GM18867 (cell line): ENCODE measurements at regions not wholly inside any gene's neighbourhood (a gene's known extent, or its start where the extent isn't known, plus 50 kb on each side); places are given as distances from the start of the nearest gene placed in this dataset.

ENCODE experiments used
- ATAC-seq: cut with Tn5 transposase; IDR thresholded peaks from one replicate; pipeline ENCODE4 v1.9.1; 2021; ENCODE audit warnings: mild to moderate bottlenecking, moderate library complexity; ENCODE audit not compliant: unreplicated experiment

DNA sequence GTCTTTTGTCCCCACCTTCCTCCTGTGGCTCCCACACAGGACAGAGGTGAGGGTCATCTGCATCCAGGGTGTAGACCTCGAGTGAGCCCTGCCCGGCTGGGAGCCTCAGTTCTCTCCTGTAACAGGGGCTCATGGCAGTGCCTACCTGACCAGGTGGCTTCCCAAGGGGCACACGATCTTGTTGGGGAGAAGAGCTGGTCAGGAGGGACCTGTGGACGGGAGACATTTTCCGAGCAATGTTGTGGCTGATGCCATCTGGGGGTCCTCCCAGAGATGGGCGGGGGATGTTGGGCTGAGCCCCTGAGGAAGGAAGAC, 51.9 kb downstream of the CEBPB start:
- no peak for ATAC-seq

DNA sequence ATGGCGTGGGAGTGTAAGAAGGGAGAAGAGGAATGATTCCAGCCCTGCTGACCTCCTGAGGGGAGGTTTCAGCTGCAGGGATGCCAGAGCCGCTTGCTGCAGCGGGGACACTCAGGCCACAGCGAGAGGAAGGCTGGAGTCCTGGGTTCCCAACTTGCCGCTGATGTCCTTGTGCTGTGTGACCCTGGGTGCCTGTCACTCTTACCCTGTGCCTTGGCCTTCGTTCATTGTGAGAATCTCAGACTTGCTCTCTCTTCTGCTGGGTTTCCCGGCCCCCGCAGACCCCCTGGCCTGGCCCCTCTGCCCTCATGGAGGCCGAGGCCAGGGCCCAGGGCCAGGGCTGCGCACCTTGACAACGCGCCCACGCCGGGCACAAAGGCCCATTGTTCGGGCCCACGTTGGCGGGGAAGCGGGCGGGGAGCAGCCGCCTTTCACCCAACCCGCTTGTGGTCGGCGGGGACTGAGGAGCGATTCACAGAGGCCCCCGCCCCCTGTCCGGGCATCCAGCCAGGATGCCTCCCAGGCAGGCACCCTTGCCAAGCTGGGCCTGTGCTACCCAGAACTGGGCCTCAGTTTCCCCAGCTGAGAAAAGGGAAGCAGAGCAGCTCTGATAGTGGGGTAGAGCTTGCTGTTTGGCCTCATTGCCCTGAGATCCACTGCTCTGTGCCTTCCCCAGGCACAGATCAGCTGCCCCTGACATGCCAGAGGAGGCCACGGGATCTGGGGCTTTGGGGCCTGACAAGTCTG, 52.4 kb downstream of the CEBPB start:
- no peak for ATAC-seq

DNA sequence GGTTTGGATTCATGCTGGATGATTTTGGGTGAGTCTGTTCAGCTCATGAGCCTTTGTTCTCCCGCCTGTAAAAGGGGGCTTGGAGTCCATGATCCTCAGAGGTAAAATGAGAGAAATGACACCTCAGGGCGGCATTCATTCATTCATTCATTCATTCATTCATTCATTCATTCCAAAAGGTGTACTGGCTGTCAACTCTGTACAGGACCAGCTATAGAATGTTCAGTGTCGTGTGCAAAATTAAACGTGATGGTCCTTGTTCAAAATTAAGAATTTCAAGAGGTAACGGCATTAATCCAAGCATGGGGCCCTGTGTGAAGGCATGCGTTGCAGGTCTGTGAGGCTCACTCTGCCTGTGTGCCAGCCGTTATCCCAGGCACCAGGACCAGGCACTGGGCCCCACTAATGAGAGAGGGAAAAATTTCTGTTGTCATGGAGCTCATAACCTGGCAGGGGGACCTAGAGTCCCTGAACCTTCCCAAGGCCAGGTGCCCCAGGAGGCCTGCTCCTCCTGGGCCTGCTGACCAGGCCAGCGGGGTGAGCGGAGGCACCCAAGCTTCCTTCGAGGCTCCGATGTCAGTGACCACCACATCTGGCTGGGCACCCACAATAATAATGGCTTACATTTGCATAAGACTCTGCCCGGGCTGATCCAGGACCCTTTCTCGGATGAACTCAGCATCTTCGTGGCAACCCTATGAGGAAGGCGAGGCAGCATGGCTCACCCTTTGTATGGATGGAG, 53.2 kb downstream of the CEBPB start:
- ATAC-seq = no peak

DNA sequence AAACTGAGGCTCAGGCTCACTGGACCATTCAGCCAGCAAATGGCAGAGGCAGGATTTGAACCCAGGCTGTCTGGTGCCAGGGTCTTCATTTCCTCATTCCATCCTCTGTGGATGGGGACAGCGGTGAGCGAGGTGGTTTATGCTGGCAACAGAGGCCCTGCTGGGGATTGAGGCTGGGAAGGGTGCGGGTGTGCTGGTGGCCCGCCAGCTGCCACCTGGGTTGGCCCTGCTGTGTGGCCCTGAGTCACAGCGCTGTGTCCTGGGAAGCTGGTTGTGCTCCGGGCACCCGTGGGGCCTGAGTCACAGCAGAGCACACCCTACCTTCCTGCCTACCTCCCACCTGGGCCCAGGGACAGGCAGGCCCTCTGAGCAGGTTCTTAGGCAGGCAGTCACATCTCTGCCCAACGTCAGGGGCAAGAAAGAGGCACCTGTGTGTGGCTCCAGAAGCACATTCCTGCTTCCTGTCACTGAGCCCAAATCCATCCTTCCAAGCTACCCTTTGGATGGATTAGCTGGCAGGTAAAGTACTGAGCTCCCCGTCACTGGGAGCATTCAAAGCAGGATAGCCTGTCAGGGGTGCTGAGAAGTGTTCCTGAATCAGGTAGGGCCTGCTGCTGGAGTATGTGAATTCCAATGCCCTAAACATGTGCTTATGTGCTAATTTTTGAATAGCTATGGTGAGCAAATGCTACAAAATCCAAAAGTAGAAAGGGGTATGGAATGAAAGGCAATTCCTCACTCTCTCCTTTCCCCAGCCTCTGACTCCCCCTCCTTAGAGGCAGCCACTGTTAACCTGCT, 53.9 kb downstream of the CEBPB start:
- no peak for ATAC-seq

DNA sequence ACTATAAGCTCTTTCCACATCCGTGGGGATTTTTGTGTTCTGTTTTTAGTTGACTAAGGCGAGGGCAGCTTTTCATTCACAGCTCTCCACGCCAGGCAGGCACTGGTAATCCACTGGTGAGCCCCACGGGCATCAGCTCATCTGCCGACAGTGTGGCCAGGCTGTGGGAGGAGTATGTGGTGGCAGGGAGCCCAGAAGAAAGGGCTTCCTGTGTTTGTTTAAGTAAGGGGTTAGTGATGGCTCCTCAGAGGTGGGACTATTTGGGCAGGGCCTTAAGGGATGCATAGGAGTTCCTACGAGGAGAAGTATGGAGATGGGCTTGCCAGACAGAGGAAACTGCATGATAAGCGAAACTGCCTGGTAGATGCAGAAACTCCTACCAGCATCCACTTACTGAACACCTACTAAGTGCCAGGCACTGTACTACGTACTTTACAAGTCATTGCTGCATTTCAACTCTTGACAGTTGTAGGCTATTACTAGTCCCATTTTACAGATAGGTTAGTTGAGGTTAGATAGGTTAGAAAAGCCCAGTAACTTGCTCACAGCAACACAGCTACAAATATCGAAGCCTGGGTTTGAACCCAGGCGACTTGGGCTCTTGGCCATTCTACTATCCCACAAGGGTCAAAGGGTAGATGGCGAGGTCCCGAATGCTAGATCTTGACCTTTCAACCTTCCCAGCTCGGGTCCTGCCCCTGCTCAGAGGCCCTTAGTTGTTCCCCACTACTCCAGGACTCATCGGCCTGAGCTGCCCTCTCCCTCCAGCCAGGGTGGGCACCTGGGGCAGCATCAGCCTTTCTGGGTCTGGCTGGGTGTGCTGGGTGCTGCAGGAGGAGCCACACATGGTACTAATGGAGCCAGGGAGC, 55.1 kb downstream of the CEBPB start:
- no peak for ATAC-seq

DNA sequence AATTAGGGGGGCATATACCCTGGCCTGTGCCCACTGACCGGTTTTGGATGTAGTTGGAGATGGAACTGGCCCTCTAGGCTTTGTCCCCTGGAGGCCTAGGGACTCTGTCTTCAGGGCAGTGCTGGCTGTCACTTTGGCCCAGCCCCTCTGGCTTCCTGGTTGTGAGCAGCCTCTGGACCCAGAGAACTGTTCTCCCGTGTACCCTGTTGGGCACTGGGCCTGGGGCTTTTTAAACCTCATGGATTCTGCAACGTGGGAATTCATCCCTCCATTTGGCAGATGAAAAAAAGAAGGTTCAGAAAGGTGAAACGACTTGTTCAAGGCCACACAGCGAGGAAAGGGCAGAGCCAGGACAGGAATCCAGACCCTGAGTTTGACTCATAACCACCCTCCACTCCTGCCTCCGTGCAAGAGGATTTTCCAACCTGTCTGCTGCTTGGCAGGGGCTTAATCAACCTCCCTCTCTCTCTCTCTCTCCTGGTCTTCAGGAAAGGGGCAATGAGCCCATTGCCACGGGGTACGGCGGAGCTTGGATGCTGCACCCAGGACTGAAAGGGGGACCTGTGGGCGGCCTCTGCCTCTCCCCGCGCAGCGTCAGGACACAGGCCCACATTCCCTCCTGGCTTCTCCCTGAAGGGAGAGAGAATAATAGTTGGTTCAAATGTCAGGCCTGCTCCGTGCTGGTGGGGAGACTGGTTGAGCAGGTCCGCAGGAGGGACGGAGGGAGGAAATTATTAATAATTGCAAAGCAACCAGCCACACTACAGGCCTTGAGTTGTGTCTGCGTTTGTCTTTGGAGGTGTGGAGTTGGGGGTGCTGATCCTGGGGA, 56.0 kb downstream of the CEBPB start:
- ATAC-seq = no peak

DNA sequence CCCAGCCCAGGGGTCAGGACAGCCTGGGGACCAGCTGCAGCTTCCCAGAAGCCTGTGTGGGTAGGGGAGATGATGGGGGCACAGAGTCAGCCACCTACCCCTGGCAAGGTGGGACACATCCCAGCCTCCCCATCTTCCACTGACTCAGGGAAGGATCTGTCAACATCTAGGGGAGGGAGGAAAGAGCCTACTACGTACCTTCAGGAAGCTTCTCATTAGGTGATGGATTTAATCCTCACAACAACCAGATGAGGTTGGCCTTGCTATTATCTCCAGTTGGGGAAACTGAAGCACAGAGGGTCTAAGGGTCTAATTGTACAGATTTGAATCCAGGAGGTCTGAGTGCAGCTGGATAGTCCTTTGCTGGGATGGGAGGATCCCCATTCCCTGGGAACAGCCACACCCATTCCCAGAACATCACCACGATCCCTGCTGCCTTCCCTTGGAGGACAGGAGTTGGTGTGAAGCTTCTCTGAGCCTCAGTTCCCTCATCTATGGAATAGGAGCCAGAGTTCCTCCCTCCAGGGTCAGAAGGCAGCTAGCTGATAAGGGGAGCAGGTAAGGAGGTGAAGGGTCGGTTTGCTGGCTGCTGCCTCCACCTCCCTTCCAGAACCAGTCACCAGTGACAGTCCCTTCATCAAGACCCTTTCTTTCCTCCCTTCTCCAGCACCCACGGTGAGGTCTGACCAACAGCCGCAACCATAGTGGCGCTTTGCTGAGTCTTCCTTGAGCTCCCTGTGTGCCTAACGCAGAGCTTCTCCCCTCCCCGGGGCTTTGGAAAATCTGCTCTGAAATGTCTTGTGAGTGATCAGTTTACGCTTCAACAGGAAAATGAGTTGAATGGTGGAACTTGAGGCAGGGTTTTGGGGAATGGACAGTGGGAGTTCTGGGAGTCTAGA, 56.8 kb downstream of the CEBPB start:
- no peak for ATAC-seq

DNA sequence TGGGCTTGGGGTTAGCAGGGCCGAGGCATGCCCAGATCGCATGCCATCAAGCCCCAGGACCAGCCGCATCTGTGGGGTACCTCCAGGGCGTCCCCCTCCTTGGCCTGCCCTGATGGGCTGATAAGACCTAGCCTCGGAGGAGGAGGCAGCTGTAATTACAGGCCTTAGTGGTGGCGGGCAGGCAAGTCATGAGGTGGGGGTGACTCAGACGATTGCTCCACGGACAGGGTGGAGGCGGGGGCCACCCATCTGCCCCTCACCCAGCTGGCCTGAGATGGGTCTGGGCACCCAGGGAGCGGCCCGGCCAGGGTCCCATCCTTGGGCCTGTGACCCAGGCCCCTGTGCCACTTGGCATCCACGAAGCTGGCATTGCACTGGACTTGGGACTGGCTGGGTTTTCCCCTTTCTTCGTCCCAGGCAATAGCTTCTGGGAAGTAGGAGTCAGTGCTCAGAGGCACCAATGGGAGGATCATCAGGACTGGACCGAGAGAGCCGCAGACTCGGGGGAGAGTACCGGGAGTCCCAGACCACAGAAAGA, 57.5 kb downstream of the CEBPB start:
- ATAC-seq = no peak

DNA sequence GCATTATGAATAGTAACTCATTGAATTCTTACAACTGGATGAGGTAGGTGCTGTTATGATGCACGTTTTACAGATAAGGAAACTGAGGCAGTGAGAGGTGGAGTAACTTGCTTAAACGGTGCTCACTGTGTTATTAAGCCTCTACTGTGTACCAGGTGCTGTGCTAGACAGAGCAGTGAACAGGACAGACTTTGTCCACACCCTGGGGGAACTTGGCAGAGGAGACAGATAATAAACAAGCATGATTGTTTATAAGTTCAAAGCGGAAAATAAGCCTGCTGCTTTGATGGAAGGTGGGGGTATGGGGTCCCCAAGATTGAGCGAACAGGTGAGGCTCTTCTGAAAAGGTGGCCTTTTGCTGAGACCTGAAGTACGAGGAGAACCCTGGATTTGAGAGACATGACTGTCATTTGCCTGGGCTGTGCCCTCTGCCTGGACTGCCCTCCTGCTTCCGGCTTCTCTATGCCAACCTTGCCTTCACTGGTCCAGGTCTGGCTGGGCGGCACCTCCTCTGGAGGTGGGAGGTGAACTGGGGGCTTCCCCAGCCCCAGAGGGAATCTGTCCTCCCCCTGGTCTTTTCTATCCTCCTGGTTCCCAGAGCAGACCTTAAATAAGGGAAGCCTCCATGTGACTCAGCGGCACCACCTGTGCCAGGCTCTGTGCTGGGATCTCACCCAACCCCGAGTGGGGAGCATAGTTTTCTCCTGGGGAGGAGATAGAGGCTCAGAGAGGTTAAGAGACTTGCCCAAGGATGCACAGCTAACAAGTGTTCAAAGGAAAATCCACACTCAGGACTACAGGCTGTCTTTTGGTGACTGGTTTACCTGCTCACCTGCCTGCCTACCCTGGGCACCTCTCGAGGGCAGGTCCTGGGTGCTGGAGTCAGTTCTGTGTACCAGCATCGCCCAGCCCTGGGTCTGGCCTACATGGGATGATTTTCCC, 59.1 kb downstream of the CEBPB start:
- ATAC-seq = no peak

DNA sequence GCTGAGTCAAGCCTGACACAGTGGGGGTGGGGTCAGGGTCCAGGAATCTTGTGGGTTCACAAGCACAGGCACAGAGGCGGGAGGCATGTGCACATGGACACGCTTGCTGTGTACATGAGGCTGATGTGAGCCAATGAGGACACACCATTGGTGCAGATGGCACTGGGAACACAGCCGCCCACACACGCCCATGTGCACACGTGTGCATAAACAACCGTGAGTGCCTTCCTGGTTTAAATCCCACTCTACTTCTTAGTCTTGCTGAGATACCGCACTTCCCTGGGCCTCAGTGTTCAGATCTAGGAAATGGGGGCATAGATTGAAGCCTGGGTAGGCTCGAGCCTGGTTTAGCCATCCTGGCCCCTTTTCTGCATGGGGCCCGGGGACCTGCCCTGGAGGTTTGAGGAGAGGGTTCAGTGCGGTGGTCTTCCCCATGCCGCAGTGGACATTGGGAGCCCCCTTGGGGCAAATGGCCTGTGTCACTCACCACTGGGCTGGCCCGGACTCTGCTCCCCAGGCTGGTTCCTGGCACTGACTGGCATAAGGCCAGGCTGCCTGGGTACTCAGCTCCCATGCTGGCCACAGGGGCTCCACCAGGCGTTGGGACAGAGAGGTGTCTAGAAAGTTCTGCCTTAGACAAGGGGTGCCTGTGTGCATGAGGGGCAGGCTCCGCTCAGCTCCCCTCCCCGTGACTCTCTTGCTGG, 60.2 kb downstream of the CEBPB start:
- ATAC-seq = no peak

DNA sequence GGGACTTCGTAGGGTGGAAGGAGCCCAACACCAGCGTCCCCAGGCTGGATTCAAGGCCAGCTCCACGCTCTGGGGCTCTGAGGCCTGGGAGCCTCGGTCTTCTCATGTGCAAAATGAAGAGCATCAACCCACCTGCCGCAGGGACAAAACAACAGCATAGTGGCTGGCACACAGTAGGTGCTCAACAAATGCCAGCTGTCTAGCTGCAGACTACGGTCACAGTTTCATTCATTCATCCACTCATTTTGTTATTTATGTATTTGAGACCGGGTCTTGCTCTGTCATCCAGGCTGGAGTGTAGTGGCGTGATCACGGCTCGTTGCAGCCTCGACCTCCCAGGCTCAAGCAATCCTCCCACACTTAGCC, 60.7 kb downstream of the CEBPB start:
- no peak for ATAC-seq

DNA sequence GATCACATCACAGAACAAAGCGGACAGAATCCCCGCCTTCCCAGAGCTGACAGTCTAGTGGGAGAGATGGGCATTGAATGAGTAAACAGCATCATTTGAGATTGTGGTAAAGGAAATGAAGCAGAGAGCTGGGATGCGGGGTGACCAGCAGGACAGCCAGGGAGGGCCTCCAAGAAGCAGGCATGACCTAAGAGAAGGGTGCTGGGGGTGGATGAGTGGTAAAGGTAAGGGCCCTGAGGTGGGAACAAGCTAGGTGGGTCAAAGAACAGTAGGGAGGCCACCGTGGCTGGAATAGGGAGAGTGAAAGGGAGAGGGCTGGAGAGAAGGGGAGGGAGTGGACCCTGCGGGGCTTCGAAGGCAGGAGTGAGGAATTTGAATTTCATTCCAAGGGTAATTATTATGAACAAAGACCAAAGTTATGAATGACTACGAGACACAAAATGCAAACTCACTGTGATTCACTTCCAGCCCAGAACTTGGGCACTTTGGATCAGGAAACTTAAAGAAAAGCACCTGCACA, 61.4 kb downstream of the CEBPB start:
- ATAC-seq = no peak

DNA sequence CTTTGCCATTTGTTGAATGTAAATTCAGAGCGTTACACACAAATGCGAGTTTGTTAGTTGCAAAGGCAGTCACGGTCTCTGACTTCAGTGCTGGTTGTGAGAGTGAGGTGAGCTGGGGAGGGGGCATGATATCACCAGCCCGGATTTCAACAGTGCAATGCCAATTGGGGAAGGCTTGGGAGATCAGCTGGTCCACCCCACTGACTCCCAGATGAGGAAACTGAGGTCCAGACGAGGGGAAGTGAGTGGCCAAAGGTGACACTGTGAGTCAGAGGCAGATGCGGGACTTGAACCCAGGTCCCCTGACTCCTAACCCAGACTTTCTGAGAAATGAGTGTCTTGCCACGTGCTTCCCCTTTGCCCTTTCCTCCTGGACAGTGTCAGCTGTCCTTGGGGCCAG, 62.1 kb downstream of the CEBPB start:
- no peak for ATAC-seq

DNA sequence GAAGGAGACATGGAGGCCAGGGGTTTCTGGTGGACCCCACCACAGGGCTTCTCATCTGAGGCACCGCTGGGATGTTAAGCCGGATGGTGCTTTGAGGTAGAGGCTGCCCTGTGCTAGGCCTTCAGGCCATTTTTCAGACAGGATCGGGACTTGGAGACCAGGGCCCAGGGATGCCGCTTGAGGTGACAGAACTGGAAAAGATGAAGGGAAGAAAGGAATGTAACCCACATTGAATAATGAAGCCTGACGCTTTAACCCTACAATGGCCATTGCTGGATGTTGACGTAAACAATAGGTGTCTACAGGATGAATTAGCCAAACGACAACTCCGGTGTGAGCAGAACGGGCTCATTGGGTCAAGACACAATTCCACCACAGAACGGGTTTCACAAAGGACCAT, 62.5 kb downstream of the CEBPB start:
- no peak for ATAC-seq

DNA sequence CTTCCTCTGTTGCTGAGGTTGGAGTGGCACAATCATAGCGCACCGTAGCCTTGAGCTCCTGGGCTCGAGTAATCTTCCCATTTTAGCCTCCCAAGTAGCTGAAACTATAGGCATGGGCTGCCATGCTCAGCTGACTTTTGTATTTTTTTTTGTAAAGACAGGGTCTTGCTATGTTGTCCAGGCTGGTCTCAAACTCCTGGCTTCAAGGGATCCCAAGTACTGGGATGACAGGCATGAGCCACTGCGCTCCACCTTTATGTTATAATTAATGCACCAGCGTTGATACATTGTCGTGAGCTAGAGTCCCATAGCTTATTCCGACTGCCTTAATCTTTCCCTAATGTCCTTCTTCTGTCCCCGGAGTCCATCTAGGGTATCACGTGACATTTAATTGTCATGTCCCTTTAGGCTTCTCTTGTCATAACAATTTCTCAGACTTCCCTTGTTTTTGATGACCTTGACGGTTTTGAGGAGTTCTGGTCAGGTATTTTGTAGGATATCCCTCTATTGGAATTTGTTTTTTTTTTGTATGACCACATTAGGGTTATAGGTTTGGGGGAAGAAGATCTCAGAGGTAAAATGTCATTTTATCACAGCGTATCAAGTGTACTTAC, 63.9 kb downstream of the CEBPB start:
- ATAC-seq = no peak

DNA sequence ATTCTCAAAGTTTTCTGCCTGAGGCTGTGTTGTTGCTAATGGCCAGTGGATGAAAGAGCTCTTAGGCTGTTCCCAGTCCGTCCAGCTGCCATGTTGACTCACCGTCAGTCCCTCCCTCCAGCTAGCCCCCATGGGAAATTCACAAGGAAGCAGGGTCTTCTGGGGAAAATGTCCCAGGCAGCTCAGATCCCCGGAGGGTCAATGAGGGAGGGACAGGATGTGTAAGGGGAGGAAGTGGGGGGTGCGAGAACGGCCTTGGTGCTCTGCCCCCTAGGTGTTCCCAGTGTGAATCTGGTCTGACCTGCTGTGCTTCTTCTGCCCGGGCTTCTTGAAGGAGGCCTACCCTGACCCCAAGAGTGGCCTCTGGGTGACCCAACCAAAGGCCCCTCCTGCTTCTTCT, 65.9 kb downstream of the CEBPB start:
- ATAC-seq = no peak

DNA sequence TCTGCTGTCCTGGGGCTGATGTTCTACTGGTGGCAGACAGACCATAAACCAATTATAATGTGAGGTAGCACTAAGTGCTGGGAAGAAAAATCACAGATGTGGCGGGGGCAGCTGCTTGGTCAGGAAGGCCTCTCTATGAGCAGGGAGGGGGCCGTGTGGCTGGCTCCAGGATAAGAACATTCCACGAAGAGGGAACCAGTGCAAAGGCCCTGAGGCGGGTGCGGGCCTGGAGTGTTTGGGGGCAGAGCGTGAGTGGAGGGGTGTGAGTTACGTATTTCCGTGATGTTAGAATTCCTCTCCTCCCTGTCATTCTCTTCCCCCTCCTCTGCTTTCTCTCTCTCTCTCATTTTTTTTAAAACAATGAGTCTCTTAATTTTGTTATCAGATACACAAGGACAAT, 67.2 kb downstream of the CEBPB start:
- no peak for ATAC-seq
